ENCODE measurements at regions not wholly inside any gene's neighbourhood (a gene's known extent, or its start where the extent isn't known, plus 50 kb on each side); places are given as distances from the start of the nearest gene placed in this dataset.

GRCh38 chrX:69389101-69389501 lies 115.0 kb upstream of the NALF2 start:
- TF ChIP-seq EP300 (IDR thresholded peaks at IDR 0.05; ENCODE audit: borderline replicate concordance in 1 of 2, control insufficient read depth in 1 of 2, low read depth in 2 of 2, low read length in 2 of 2) (no peak), NRF1 (conservative IDR thresholded peaks at IDR 0.05; ENCODE audit: low read depth, low read length) (no peak), E2F8 (IDR thresholded peaks at IDR 0.05; ENCODE audit: low read depth, partially characterized antibody) (no peak), BRCA1 (IDR thresholded peaks at IDR 0.05; ENCODE audit: low read depth, low read length) (no peak), ATF3 (IDR thresholded peaks at IDR 0.05; ENCODE audit: borderline replicate concordance, extremely low read depth, low read depth, low read length) (no peak), CHD4 (IDR thresholded peaks at IDR 0.05) (no peak), CTCF (IDR thresholded peaks at IDR 0.05 in 2 of 3, conservative IDR thresholded peaks at IDR 0.05 in 1 of 3; ENCODE audit: control insufficient read depth in 2 of 3, extremely low read depth in 1 of 3, insufficient read depth in 1 of 3, low read depth in 3 of 3, low read length in 3 of 3) (no peak)
- TF ChIP-seq, protein P1, sequence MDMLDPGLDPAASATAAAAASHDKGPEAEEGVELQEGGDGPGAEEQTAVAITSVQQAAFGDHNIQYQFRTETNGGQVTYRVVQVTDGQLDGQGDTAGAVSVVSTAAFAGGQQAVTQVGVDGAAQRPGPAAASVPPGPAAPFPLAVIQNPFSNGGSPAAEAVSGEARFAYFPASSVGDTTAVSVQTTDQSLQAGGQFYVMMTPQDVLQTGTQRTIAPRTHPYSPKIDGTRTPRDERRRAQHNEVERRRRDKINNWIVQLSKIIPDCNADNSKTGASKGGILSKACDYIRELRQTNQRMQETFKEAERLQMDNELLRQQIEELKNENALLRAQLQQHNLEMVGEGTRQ (IDR thresholded peaks at IDR 0.05; ENCODE audit: borderline replicate concordance, low read depth, low read length) = no peak
